AG20443 (cell line): ENCODE measurements at regions not wholly inside any gene's neighbourhood (a gene's known extent, or its start where the extent isn't known, plus 50 kb on each side); places are given as distances from the start of the nearest gene placed in this dataset.
"Not testable (repeated sequence)": the region's sequence is repeated elsewhere in the genome, so short reads cannot be mapped to it uniquely, and the experiment has no call there.

Experiments used
- DNase-seq: peaks from one replicate; pipeline ENCODE4 v3.0.0; 2012; ENCODE audit warnings: low spot score, mixed read lengths

DNA sequence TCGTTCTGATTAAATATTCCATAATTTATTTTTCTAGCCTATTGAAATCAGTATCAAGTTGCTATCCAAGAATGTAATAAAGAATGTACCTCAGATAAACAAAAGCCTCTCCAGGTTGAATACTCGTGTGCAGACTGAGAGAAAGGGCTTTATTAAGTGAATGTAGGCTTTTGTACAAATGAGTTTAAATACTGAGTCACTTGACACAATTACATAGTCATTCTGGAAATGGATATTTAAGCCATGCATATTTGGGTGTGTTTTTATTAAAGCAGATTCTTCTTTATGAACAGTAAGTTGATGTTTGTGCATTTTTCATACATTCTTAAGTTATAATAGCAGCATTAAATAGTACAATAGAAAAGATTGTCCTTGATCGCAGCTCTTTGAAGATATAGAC is 139.8 kb upstream of the GK2 start:
- no peak for DNase-seq

DNA sequence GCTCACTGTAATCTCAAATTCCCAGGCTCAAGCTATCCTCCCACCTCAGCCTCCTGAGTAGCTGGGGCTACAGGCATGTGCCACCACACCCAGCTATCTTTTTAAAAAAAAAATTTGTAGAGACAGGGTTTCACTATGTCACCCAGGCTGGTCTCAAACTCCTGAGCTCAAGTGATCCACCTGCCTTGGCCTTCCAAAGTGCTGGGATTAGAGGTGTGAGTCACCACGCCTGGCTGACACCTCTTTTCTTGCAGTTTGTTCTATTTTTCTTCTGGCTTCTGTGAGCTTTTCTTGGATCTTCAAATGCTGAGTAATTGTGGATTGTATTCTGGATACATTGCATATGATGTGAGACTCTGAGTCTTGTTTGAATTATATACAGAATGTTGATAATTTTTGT is 137.3 kb upstream of the GK2 start:
- not testable (repeated sequence) for DNase-seq

DNA sequence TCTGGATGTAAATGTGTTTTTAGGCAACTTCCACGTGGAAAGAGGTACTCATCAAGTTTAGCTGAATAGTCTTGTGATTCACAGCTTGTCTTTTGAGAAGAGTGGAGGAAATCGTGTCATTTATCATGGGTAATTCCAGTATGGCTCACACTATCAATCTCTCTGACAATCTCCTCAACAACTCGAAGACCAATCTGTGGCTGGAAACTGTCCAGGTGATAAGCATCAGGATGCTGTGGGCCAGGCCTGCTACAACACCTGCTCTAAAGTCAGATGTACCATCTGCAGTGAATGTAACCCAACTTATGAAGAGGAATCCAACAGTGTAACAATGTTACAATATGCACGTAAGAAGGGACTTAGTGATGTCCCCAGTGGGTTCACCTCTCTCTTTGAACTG is 132.1 kb upstream of the GK2 start:
- DNase-seq: no peak

DNA sequence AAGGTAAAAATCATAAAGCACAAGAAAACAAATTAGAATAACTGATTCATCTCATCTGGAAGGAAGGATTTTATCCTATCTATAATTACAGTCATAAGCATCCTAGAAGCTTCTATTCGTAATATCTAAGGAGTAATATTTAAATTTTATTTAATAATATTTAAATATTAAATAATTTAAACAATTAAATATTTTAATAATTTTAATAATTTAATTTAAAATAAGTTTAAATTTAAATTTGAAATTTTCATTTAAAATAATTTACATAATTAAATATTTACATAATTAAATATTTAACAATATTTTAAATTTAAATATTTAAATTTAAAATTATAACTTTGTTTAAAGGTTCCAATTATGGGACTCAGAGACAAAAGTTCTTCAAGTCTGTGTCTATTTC is 127.5 kb upstream of the GK2 start:
- DNase-seq: no peak

- no peak for DNase-seq
Observed at GRCh38 chr4:79528241-79528706, 120.2 kb upstream of the GK2 start.

DNA sequence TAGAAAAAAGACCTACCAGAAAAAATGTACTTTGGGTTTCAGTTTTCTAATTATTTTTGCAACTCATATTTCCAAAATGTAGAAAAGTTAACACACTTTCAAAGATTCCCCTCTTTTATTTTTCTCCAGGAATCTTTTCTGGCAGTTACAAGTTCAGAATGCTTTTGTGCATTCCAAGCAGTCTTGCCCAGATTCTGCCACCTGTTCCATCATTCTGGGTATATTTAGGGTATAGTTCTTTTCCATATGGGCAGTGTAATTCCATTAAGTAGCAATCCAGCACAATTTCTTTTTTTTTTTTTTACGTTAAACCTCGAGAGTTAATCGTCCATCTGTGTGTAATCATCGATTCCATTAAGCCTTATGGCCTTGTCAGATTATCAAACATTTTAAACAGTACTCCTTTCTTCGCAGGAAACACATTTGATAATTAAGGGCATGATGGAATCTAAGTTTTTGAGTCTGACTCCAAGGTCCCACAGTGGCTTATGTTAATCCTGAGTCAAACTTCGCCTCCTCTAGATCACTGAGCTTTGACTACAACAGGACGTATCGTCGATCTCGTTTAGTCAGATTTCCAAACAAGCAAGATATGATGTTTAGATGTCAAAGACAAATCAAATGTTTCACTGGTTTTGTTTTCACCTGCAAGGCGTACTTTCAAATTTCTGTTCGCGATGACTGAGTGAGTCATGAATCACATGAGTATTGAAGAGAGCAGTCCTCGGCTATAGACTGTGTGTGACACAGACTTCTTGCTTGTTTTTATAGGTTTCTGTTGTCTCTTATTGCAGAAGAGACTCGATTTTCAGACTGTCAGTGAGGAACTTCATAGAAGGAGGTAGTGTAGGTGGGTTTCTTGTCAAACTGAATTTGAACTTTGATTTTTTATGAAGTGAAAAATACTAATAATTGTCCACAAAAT is 118.9 kb upstream of the GK2 start:
- DNase-seq: no peak

DNA sequence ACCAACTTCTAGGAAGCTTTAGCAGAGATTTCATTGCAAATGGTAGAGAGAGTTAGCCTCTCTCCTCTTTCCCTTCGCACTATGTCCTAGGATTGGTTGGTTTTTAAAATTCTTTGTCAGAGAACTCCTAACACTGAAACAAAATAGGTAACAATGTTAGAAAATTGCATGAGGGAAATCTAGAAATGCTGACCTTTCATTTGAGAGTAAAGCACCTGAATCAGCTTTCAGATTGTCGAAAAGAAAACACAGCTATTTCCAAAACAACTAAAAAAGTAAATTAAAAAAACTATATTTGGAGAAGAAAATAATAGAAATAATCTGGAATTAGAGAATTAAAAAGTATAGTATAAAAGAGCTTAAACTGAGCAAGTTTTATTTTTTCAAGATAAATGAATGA is 108.1 kb upstream of the GK2 start:
- DNase-seq: no peak

DNA sequence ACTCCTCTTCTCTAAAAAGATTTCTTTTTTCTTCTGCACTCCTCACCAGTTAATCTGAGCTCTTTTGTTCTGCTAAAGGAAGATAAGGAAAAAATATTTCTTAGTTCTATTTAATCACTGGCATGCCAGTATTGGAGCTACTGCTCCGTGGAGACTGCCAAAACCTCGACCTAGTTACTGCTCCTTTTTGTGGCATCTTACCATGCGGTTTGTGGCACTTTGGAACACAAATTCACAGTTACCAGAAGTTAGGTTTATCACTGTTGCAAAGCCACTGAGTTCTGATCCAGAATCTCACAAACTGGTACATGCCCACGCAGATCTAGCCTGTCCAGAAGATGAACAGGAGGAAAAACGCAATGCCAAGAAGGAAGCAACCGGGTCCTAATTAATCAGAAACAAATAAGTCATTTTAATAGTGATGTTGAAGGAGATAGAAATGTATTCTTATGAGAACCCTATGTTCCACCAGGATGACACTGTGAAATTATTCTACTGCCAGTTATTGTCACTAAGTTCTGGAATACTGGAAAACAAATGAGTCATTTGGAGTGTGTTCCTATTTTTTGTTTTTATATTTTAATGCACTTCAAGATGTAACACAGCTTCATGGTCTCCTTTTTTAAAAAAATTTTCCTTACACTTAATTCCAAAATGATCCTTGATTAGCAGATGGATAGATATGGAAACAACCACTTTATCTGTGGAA is 106.7 kb upstream of the GK2 start:
- DNase-seq: no peak

DNA sequence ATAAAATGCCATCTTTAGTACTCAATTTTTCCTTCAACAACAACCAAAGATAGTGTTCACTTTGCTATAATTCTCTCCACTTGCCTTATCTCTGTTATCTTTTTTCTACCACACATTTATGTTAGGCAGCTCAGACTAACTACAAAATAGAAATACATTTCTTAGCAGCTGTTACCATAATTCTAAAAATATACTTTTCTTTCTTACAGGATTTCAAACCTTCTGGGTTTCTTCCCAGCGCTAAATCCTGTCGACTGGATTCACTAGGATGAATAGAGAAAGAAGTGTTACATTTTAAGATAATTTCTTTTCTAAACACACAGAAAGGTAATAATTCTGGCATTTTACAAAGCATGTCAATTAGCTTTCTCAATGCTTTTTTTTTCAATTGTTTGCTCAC is 105.5 kb upstream of the GK2 start:
- no peak for DNase-seq

DNA sequence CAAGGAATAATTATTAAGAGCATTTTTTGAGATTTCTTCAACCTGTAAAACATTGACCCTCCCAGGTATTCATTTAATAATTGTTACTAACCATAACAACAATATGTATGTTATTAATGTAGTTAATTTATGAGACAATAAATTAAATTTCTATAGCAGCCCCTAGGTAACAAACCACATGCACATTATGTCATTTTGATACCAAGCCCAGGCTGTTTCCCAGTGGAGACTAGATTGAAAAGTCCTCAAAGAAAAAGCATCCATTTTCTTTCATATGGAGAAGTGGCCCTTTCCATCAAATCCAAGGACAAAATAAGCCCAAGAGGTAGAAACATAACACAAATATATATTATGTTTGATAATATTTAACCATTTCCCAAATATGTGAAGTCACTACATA is 104.3 kb upstream of the GK2 start:
- no peak for DNase-seq

DNA sequence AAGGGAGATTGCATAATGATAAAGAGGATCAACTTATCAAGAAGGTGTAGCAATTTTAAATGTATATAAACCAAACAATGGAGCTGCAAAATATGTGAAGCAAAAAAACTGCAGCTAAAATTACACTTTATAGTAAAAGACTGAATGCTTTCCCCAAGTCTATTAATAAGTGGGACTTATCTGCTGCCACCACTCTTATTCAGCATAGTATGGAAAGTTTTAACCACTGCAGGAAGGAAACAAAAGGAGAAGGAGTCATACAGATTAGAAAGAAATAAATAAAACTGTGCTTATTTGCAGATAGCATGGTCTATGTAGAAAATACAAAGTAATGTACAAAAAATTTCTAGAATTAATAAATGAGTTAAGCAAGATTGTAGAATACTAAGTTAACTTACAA is 94.1 kb upstream of the GK2 start:
- no peak for DNase-seq

- DNase-seq: no peak
Observed at GRCh38 chr4:79498282-79498681, 90.3 kb upstream of the GK2 start.

- DNase-seq: no peak
Observed at GRCh38 chr4:79497001-79497400, 89.0 kb upstream of the GK2 start.

DNA sequence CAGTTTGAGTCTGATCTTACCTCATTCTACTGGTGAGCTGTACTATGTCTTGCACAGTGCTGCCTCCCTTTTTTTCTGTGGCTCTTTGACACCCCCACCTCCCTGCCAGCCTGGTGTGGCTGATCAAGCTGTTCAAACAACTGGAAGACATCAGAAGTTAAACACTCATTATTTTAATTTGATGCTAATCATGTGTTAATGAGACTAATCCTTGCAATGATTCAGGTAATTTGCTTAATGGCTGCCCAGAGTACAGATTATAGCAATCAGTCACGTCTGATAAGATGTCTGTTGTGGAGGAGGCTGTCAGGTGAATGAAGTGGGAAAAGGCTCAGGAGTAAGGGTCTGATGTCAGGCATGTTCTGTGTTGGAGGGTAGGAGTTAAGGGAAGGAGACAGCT is 87.4 kb upstream of the GK2 start:
- no peak for DNase-seq

DNA sequence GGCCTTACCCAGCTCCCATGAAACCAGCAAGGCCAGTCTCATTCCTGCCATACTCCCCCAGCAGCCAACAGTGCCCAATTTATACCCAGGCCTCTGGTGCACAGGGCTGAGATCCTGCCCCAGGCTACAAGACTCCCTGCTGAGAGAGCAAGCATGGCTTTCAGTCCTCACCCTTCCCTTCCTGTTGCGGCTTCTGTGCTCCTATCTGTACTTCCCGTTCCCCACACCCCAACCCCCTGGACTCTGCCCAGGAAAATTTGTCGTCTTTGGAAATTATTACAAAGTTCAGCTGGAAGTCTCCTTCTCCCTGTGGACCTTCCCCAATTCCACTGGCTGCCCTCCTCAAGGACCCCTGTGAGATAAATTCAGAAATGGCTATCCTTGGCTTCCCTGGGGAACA is 84.1 kb upstream of the GK2 start:
- no peak for DNase-seq

- no peak for DNase-seq
Observed at GRCh38 chr4:79489506-79489905, 81.5 kb upstream of the GK2 start.

GRCh38 chr4:79476196-79476595 is 68.2 kb upstream of the GK2 start:
- no peak for DNase-seq

DNA sequence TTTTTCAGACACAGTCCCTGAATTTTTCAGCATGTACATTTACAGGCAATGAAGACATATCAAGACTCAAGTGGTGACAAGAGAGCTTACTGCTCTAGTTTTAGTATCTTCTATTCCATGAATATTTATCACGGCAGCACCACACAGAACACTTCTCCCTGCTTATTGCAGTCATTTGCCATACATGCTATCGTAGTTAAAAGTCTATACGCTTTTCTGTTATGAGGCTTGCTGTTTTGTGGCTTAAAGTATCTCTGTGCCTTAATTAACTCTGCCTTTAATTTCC is 65.4 kb upstream of the GK2 start:
- DNase-seq: no peak

- DNase-seq: no peak
Observed at GRCh38 chr4:79472693-79473438, 64.8 kb upstream of the GK2 start.

DNA sequence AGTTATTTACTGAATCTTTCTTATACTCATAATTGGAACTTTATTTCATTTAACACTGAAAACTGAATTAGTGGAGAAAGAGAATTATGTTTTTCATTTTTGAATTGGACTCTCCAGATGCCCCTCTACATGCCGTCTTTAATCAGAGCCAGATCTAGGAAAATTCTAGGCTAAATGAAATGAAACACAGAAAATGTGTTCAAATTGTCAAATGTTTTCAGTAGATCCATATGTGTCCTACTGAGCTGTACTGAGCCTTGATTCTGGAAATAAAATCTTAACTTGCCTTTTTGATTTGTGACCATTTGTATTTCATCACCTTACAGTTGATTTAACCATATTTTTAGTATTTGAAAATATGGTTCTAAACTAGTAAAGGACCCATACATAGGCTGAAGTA is 64.0 kb upstream of the GK2 start:
- DNase-seq: no peak

GRCh38 chr4:79471309-79471708 is 63.3 kb upstream of the GK2 start:
- no peak for DNase-seq

GRCh38 chr4:79467246-79467932 is 59.4 kb upstream of the GK2 start:
- no peak for DNase-seq
